ENCODE measurements at regions not wholly inside any gene's neighbourhood (a gene's known extent, or its start where the extent isn't known, plus 50 kb on each side); places are given as distances from the start of the nearest gene placed in this dataset.

GRCh38 chr14:34069854-34070582 lies 119.1 kb upstream of the EGLN3 start:
- DNase-seq (ENCODE audit: low read depth in 3 of 3, low spot score in 1 of 3), result no peak

- no peak for DNase-seq (ENCODE audit: low read depth in 3 of 3, low spot score in 1 of 3)
Measured at GRCh38 chr14:34067587-34067986, 116.7 kb upstream of the EGLN3 start.

GRCh38 chr14:34065690-34066391 lies 115.0 kb upstream of the EGLN3 start:
- no peak for DNase-seq (ENCODE audit: low read depth in 3 of 3, low spot score in 1 of 3)

DNA sequence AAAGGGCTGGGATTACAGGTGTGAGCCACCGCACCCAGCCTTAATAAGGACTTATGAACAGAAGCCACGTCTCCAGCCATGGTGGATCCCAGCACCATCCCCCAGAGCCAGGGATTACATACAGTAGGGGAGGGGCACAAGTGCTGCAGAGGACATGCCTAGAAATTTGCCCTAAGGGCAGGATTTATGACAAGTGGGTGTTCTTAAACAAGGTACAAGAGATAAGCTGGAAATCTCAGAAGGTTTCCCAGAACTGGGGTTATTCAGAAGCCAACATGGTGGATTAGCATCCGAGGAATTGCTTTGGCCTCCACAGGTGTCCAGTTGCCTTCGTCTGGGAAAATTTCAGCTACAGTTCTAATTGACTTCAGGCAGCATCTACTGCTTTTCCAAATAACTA lies 114.4 kb upstream of the EGLN3 start:
- no peak for DNase-seq (ENCODE audit: low read depth in 3 of 3, low spot score in 1 of 3)

- DNase-seq (ENCODE audit: low read depth in 3 of 3, low spot score in 1 of 3), result no peak
Measured at GRCh38 chr14:34064349-34064748, 113.5 kb upstream of the EGLN3 start.

GRCh38 chr14:34063470-34064164 lies 112.7 kb upstream of the EGLN3 start:
- no peak for DNase-seq (ENCODE audit: low read depth in 3 of 3, low spot score in 1 of 3)

DNA sequence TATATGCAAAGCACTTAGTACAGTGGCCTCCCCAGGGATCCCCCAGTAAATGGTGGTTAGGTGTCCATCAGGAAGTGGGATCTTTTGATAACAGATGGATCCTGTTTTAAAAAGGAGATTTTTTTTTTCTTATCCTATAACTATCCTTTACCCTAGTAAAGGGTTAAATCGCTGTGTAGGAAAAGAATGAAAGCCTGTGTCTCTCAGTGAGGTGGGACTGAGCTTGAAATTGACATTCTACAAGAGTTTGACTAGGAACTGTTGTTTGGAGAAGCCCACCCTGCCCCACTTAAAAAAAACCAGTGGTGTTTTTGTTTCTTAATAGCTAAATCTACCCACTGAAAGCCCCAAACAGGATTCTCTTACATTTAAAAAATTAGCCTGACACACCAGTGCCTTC lies 112.2 kb upstream of the EGLN3 start:
- DNase-seq (ENCODE audit: low read depth in 3 of 3, low spot score in 1 of 3), result no peak

GRCh38 chr14:34062353-34062973 lies 111.6 kb upstream of the EGLN3 start:
- no peak for DNase-seq (ENCODE audit: low read depth in 3 of 3, low spot score in 1 of 3)

DNA sequence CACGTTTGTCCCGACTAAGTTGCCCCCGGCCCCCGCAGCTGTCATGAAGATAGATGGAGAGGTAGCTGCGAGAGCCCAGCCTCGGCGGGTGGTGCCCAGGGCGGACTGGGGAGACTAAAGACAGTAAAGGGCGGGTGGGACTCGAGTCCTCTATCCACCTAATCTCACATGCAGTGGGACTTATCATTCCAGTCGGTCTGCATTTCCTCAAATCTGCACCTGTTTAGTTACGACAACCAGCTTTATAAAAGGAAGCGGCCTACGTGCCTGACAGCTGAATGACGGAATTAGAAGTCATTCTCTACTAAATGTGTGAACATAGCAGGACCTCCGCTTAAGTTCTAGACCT lies 109.8 kb upstream of the EGLN3 start:
- DNase-seq (ENCODE audit: low read depth in 3 of 3, low spot score in 1 of 3), result no peak

DNA sequence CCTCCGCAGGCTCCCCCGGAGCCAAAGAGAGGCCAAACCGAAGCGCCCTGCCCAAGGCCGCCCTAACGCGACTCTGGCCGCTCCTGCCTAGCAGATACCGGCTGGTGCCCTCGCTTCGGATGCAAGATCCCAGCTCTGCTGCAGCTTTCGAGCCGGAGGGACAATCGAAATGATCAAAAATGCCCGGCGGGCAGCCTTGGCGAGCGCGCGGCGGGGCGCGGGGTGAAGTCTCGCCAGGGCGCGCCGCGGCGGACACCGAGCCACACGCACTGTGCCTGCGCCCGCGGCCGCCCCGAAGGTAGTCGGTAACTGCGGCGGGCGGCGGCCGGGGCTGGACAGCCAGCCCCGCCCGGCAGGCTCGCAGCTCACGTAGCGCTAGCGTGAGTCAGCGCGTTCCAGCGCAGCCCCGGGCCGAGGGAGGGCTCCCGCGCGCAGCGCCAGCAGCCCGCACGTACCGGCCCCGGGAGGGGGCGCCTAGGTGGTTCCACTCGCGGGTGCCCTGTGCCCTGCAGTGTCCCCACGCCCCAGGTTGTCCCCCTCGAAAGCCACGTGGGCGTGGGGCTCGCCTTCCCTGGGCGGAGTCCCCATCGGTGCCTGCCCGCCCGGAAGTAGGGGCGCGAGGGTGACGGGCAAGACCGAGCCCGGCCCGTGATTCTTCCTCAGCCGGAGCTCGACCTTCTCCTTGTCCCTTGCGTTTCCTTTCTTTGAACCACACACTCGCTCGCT lies 109.2 kb upstream of the EGLN3 start:
- peak; percentile 2 to 35 (median 19) for DNase-seq (ENCODE audit: low read depth in 3 of 3, low spot score in 1 of 3)

DNA sequence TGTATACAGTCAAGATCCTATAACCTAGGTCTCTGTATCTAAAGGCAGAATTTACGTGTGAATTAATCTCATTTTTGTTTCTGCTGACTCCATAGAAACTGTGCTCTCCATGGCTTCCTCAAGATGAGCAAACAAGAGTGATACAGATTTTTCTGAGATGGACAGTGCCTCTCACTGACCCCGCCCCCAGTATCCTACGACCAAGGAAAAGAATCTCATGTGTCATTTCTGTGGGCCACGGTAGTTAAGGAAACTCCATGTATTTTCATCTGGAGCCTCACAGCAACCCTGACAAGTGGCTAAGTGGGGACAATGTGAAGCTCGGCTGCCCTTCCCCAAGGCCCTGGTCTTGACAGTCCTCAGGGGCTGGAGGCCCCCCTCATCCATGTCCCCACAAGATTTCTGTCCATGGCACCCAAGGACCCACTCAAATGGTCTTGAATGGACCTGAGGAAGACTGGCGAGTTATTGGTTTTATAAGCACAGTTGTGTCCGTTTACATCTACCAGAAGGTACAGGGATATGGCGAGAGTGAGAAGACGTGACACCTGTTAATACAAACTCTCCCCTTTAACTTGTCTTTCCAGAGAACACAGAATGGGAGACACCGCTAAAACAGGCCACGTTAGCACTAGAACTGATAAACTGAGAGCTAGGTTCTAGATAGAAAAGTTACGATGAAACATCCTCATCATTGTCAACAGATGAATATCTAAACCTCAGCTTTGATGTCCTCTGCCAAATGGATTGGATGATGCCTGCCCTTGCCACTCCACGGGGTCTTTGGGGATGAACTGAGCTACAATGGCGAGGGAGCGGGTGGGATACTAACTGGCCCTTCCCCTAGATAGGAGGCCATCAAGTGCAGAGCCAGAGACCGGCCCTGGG lies 108.4 kb upstream of the EGLN3 start:
- DNase-seq (ENCODE audit: low read depth in 3 of 3, low spot score in 1 of 3), result no peak

- no peak for DNase-seq (ENCODE audit: low read depth in 3 of 3, low spot score in 1 of 3)
Measured at GRCh38 chr14:34058510-34058909, 107.6 kb upstream of the EGLN3 start.

DNA sequence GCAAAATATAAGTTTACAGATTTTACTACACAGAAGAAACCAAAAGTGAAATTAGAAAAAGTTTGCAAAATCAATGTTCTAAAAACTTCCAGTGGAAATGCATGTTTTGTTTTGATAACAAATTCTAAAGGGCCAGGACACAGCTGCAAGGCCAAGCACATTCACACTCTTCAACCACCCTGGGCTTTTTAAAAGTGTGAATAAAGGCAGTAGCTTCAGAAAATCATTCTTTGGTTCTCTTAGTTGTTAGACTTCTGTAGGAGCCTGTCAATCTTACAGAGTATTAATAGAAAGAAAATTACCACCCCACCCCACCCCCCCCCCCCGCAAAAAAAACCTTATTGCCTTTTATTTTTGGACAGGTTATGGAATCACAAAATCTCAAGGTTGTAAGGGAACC lies 105.2 kb upstream of the EGLN3 start:
- no peak for DNase-seq (ENCODE audit: low read depth in 3 of 3, low spot score in 1 of 3)

GRCh38 chr14:34055157-34055950 lies 104.5 kb upstream of the EGLN3 start:
- no peak for DNase-seq (ENCODE audit: low read depth in 3 of 3, low spot score in 1 of 3)

DNA sequence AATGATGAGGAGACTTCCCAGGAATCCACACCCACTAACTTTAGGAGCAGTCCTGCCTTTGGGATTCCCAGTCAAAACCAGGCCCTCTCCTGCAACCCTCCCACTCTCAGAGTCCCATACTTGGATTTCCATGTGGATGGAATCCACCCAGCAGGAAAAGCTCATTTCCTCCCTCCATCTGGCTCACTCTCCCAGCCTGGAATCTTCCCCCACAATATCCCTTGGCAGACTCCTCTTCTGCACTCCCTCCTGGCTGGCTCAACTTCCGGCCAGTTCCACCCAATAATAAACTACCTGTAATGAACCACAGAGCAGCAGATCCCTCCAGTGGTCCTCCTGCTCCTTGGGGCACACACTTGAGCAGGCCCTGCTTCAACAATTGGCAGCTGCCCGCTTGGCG lies 102.8 kb upstream of the EGLN3 start:
- DNase-seq (ENCODE audit: low read depth in 3 of 3, low spot score in 1 of 3), result no peak

- DNase-seq (ENCODE audit: low read depth in 3 of 3, low spot score in 1 of 3), result no peak
Measured at GRCh38 chr14:34052658-34053014, 101.8 kb upstream of the EGLN3 start.

GRCh38 chr14:34051966-34052657 lies 101.2 kb upstream of the EGLN3 start:
- no peak for DNase-seq (ENCODE audit: low read depth in 3 of 3, low spot score in 1 of 3)

DNA sequence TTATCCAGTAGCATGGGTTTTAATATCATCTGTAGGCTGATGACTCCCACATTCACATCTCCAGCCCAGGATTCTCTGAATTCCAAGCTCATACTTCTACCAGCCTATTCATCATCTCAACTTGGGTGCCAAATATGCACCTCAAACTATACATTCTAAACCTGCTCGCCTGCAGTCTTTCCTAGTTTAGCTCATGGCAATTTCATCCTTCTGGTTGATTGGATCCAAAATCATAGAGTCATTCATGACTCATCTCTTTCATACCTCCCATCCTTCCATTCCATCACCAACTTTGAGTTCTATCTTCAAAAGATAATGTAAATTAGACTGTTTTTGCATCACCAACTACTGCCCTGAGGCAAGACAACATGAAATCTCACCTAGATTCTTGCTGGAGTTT lies 99.7 kb upstream of the EGLN3 start:
- no peak for DNase-seq (ENCODE audit: low read depth in 3 of 3, low spot score in 1 of 3)

- DNase-seq (ENCODE audit: low read depth in 3 of 3, low spot score in 1 of 3), result no peak
Measured at GRCh38 chr14:34049790-34050189, 98.9 kb upstream of the EGLN3 start.
